Esophagus squamous epithelium (tissue), 5 donors: ENCODE measurements at regions not wholly inside any gene's neighbourhood (a gene's known extent, or its start where the extent isn't known, plus 50 kb on each side); places are given as distances from the start of the nearest gene placed in this dataset.

Experiments used
- DNase-seq: peaks from one replicate; lab custom pipeline; 2025; lab: John Stamatoyannopoulos, UW
- H3K27ac ChIP-seq, 4 donors: fragments of 200-600 bp; sonication (generic); one replicate each; pipeline ENCODE4 v1.5.1; 2016 to 2019; ENCODE audit warnings: mild to moderate bottlenecking in 1 of 4
- H3K27me3 ChIP-seq, 4 donors: fragments of 200-600 bp; sonication (generic); 1 replicate in 3 of 4; 2 replicates in 1 of 4; pipeline versions ENCODE4 v1.5.1 to v1.6.0; 2017 to 2021; ENCODE audit warnings: antibody characterized with exemption in 1 of 4
- H3K36me3 ChIP-seq, 3 donors: fragments of 200-600 bp; sonication (generic); one replicate each; pipeline ENCODE4 v1.5.1; 2016 to 2019
- H3K4me1 ChIP-seq, 3 donors: fragments of 200-600 bp; sonication (generic); one replicate each; pipeline ENCODE4 v1.5.1; 2017 to 2019
- H3K4me3 ChIP-seq, 4 donors: fragments of 200-600 bp; sonication (generic); 1 replicate in 3 of 4; 2 replicates in 1 of 4; pipeline ENCODE4 v1.5.1; 2016 to 2019; ENCODE audit warnings: mild to moderate bottlenecking in 2 of 4, moderate library complexity in 1 of 4
- H3K9me3 ChIP-seq, 3 donors: fragments of 200-600 bp; sonication (generic); one replicate each; pipeline ENCODE4 v1.5.1; 2016 to 2019
- POLR2A ChIP-seq, 4 donors: fragments of 450-650 bp; IDR thresholded peaks; one replicate each; pipeline ENCODE4 v1.6.1; 2017; ENCODE audit warnings: antibody characterized with exemption in 4 of 4, mild to moderate bottlenecking in 4 of 4, moderate library complexity in 3 of 4
- WGBS, 2 donors: methylation state at CpG; one replicate each; pipeline ENCODE4 v1.1.5; 2018; 5-methylcytosine and 5-hydroxymethylcytosine counted together
- intact Hi-C: fragments of 100-400 bp; cut with DNase I; formaldehyde crosslinking; loops from one replicate; pipeline ENCODE4 v1.15.0; 2022
- TF ChIP-seq, protein P1 (sequence below), 6 experiments: fragments of 450-650 bp in 4 of 6; fragments of 200-600 bp in 2 of 6; sonication (generic) in 2 of 6; IDR thresholded peaks; one replicate each; pipeline ENCODE4 v1.5.1; 2016 to 2019; ENCODE audit warnings: antibody characterized with exemption in 6 of 6, mild to moderate bottlenecking in 4 of 6, moderate library complexity in 4 of 6
- donor health status: DM: yes; HTN: yes; CAD: no.

GRCh38 chr3:59381282-59381681 lies 331.5 kb upstream of the CFAP20DC start:
- Histone ChIP-seq H3K27ac (no peak overlapping the region), H3K36me3 (no peaks in the 10 kb centered on the region), H3K4me1 (no peaks in the 10 kb centered on the region), H3K9me3 (no peaks in the 10 kb centered on the region), H3K27me3 (no peaks in the 10 kb centered on the region), H3K4me3 (no peak overlapping the region)
- no peak for DNase-seq
- intact Hi-C loops: no loop called here
- TF ChIP-seq, protein P1, sequence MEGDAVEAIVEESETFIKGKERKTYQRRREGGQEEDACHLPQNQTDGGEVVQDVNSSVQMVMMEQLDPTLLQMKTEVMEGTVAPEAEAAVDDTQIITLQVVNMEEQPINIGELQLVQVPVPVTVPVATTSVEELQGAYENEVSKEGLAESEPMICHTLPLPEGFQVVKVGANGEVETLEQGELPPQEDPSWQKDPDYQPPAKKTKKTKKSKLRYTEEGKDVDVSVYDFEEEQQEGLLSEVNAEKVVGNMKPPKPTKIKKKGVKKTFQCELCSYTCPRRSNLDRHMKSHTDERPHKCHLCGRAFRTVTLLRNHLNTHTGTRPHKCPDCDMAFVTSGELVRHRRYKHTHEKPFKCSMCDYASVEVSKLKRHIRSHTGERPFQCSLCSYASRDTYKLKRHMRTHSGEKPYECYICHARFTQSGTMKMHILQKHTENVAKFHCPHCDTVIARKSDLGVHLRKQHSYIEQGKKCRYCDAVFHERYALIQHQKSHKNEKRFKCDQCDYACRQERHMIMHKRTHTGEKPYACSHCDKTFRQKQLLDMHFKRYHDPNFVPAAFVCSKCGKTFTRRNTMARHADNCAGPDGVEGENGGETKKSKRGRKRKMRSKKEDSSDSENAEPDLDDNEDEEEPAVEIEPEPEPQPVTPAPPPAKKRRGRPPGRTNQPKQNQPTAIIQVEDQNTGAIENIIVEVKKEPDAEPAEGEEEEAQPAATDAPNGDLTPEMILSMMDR (IDR thresholded peaks at IDR 0.05): no peak
- WGBS, 2 donors: 78 to 88% methylated on average over 2 of the region's 2 CpGs

- no peak overlapping the region for H3K27ac ChIP-seq
- intact Hi-C loops: no loop called here
- no peaks in the 10 kb centered on the region for H3K36me3 ChIP-seq
- no peaks in the 10 kb centered on the region for H3K4me1 ChIP-seq
- no peaks in the 10 kb centered on the region for H3K27me3 ChIP-seq
- no peaks in the 10 kb centered on the region for H3K9me3 ChIP-seq
- no peak for DNase-seq
- TF ChIP-seq, protein P1 (IDR thresholded peaks at IDR 0.05): no peak
- TF ChIP-seq POLR2A (IDR thresholded peaks at IDR 0.05): no peak
- no peak overlapping the region for H3K4me3 ChIP-seq
Measured at GRCh38 chr3:59380146-59380545, 330.3 kb upstream of the CFAP20DC start.

- no peaks in the 10 kb centered on the region for H3K36me3 ChIP-seq
- no peaks in the 10 kb centered on the region for H3K4me1 ChIP-seq
- TF ChIP-seq, protein P1 (IDR thresholded peaks at IDR 0.05): no peak
- no peak for TF ChIP-seq POLR2A (IDR thresholded peaks at IDR 0.05)
- DNase-seq: no peak
- H3K27ac ChIP-seq: no peak overlapping the region
- intact Hi-C loops: no loop called here
- no peaks in the 10 kb centered on the region for H3K9me3 ChIP-seq
- H3K27me3 ChIP-seq: no peaks in the 10 kb centered on the region
- WGBS, 2 donors: 66 to 72% methylated on average over 3 of the region's 3 CpGs
- no peak overlapping the region for H3K4me3 ChIP-seq
Measured at GRCh38 chr3:59374818-59375211, 325.0 kb upstream of the CFAP20DC start.

- intact Hi-C loops: no loop called here
- no peak overlapping the region for H3K4me3 ChIP-seq
- TF ChIP-seq, protein P1 (IDR thresholded peaks at IDR 0.05): no peak
- no peak for TF ChIP-seq POLR2A (IDR thresholded peaks at IDR 0.05)
- no peaks in the 10 kb centered on the region for H3K36me3 ChIP-seq
- H3K9me3 ChIP-seq: no peaks in the 10 kb centered on the region
- WGBS, 2 donors: 71 to 74% methylated on average over 6 of the region's 6 CpGs
- no peaks in the 10 kb centered on the region for H3K27me3 ChIP-seq
- no peaks in the 10 kb centered on the region for H3K4me1 ChIP-seq
- DNase-seq: no peak
- no peak overlapping the region for H3K27ac ChIP-seq
Measured at GRCh38 chr3:59374091-59374817, 324.4 kb upstream of the CFAP20DC start.

DNA sequence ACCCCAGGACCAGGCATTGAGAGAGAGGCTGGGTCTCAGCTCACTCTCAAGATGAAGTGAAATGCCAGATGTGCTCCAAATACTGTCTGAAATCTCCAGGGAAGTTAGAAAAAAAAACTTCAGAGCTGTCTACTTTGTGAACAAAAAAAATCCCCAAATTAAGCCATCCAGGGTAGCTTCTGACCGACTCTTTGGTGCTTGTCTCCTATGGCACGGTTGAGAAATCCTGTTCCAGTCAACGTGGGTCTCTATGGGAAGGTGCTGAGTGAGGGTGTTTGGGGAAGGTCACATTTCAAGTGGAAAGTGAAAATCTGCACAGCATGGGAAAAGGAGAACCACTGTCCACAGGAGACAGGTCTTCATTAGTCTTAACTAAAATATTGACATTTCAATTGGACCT lies 322.5 kb upstream of the CFAP20DC start:
- H3K4me3 ChIP-seq: no peak overlapping the region
- WGBS, 2 donors: 49 to 67% methylated on average over 3 of the region's 3 CpGs
- H3K27me3 ChIP-seq: no peaks in the 10 kb centered on the region
- no peak for TF ChIP-seq POLR2A (IDR thresholded peaks at IDR 0.05)
- TF ChIP-seq, protein P1 (IDR thresholded peaks at IDR 0.05): no peak
- H3K36me3 ChIP-seq: no peaks in the 10 kb centered on the region
- H3K9me3 ChIP-seq: no peaks in the 10 kb centered on the region
- no peaks in the 10 kb centered on the region for H3K4me1 ChIP-seq
- intact Hi-C loops: no loop called here
- DNase-seq: no peak
- H3K27ac ChIP-seq: no peak overlapping the region
